Islet of Langerhans (tissue), 1 donor: ENCODE measurements at regions not wholly inside any gene's neighbourhood (a gene's known extent, or its start where the extent isn't known, plus 50 kb on each side); places are given as distances from the start of the nearest gene placed in this dataset.
"Not testable (repeated sequence)": the region's sequence is repeated elsewhere in the genome, so short reads cannot be mapped to it uniquely, and the experiment has no call there.

Source experiments
- FAIRE-seq: peaks from one replicate; lab custom pipeline; 2011; peaks lifted over from hg19 to GRCh38; lab: Jason Lieb, UNC

DNA sequence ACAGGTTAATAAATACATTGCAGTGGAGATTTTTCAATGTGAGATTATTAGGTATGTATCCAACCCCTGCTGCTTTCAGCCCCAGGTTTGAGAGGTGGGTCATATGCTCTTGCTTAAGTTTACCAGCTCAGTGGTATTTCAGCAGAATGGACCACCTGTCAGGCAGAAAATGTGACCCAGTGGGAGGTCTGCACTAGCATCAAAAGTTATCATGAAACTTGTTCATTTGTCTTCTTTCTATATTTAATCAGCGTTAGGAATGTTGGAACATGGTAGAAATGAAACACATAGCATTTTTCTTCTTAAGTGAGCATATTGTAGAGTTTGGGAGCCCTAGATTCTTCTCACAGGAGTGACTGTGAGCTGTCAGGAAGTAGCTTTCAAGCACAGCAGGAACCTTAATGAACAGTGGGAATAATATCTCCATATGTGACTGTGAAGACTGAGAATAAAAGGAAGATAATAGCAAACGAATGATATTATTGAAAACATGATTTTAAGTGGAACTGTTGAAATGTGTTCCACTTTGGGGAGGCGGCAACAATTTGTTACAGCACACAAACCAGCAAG lies 596.9 kb upstream of the CDH6 start:
- no peak for FAIRE-seq

DNA sequence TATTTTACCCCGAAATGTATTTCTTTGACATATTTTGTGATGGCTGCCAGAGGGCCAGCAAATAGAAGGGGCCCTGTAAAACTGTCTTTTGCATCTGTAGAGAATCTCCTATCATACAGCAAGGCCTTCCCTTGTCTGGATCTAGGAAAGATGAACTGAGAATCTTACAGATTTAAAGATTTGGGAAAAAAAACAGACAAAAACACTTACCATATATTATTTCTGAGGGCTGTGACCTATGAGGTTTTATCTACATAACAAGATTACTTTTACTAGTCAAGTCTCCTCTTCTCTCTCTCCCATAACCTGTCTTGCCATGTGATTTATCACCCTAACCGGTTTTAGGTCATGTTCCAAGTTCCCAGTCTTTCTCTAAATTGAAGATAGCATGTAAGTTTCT lies 599.2 kb upstream of the CDH6 start:
- FAIRE-seq: no peak

DNA sequence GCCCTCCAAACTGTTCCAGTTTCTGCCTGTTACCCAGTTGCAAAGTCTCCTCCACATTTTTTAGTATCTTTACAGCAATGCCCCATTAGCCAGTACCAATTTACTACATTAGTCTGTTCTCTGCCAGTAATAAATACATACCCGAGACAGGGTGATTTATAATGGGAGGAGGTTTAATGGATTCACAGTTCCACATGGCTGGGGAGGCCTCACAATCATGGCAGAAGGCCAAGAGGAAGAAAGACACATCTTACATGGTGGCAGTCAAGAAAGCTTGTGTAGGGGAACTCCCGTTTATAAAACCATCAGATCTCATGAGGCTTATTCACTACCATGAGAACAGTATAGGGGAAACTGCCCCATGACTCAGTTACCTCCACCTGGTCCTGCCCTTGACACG lies 600.7 kb upstream of the CDH6 start:
- FAIRE-seq: no peak

DNA sequence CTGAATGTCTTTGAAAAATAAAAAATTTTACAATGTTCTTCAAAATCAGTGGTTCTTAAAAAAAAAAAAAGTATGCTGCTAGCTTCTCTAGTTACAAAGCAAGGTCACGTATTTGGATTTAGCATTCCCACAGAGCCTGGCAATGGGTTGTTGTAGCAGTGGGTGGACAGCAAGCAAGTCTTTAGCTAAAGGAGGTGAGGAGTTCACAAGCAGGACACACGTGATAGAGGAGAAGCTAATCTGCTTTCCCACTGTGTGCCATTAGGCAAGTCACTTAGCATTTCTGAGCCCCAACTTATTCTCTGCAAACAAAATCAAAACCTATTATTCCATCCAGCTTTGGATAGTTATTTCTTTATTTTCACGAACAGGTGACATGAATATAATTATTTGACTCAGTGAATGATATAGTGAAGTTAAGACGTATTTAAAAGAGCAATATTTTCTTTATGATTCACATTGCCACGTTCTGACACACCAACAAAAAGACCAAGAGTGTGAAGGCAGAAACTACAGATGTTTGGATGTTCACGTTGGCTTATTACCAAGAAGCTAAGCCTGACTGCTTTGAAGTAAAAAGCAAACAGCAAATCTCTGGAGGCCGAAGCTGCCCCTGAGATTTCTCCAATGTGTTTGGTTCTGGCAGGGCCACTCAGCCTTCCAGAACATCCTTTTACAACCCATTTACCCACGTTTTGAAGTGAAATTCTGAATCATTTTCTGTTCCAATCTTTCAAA lies 612.1 kb upstream of the CDH6 start:
- FAIRE-seq: no peak

DNA sequence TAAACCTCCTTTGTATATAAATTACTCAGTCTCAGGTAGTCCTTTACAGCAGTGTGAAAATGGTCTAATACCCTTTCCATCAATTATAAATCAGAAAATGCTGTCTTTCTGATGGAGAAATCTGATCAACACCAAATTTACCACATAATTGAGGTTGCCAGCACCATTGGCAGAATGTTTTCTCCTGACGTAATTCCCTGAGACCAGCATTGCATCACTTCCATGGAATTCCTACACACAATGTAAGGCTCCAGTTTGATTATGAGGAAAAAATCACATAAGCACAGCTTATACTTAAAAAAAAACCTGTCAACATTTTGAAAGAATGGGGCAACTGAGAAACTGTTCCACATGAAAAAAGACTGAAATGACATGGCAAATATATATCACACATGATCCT lies 618.7 kb upstream of the CDH6 start:
- FAIRE-seq: no peak

DNA sequence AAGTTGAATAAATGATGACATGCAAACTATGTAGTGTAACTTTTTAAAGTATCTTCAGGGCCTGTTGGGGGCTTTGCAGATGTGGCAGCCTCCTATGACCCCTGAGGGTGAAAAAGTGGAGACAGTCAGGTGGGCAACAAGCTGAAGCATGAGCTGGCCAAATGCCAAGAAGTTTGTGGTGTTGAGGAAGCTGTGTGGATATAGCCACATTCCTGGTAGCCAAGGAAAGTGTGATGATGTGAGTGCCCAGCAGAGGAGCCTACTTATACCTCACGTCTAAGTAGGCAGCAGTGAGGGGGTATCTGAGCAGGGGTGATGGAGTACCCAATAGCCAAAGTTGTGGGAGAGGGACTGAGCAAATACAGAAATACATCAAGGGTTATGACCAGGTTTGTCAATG lies 621.2 kb upstream of the CDH6 start:
- no peak for FAIRE-seq

DNA sequence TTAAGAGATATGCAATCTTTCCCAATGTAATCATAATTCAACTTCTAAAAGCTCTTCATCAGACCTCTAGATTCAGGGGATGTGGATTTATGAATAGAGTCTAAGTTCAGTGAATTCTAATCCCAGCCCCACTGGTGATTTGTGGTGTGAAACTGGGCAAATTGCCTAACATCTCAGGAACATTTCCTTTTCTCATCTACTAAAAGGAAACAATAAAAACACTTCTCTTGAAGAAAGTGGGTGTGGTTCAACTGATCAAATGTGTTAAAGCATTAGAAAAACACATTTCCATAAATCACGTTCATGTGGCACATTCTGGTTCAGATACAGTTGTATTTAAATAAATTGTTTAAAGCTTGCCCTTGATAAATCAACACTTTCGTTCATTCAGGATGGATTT lies 631.7 kb upstream of the CDH6 start:
- no peak for FAIRE-seq

DNA sequence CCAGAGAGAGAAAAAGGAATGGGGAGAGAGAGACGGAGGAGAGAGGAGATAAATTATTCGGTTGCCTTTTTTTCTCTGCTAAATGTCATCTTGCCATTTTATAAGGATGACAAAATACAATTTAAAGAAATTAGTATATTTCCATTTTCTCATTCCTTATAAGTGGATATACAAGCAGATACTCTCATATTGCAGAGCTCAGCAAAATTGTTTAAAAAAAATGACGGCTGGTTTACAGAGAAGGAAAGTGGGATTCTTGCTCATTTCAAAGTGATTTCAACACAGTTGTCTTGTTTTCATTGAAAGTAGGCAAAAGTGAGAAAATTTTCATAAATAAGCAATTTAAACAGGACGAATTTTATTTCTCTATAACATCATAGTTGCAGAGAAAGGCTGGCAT lies 641.9 kb upstream of the CDH6 start:
- FAIRE-seq: no peak

DNA sequence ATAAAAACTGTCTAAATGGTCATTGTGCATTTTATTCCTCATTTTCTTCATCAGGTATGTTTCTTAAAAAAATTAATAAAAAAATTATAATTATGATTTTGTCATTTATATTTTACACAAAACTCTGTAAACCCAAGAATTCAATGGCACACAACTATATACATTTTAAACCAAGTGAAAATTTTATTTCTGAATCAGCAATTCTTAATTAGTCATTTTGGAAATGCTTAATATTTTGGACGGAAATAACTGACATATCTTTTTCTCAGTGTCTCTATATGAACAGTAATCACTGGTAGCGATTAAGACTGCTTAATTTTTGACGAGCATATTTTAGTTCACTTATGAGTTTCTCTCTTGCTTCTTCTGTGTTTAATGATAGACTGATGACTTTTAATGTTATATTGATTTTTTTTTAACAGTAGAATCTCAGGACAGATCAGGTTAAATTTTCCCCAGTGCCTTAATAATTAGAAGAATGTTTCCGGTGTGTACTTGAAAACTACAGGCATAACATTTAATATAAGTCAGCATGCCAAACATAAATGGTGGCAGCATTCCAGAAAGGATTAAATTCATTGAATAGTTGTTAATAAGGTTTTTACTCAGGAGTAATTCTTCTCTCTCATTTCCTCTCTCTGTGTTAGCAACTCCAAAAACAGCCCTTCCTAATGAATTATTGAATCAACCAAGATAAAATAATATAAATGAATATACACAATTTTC lies 644.7 kb upstream of the CDH6 start:
- no peak for FAIRE-seq

DNA sequence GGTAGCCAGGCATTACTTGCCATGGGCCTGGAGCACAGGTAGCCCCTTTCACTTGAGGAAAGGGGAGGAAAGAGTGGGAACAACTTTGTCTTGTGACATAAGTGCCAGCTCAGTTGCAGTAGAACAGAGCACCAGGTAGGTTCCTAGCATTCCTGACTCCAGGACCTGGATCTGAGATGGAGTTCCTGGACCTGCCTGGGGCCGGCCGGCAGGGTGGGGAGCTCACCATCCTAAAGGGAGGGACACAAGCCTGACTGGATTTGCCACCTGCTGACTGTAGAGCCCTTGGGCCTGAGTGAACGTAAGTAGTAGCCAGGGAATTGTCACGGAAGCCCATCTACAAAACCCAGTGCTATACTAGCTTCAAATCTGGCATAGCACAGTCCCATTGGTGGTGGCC lies 653.3 kb upstream of the CDH6 start:
- no peak for FAIRE-seq

DNA sequence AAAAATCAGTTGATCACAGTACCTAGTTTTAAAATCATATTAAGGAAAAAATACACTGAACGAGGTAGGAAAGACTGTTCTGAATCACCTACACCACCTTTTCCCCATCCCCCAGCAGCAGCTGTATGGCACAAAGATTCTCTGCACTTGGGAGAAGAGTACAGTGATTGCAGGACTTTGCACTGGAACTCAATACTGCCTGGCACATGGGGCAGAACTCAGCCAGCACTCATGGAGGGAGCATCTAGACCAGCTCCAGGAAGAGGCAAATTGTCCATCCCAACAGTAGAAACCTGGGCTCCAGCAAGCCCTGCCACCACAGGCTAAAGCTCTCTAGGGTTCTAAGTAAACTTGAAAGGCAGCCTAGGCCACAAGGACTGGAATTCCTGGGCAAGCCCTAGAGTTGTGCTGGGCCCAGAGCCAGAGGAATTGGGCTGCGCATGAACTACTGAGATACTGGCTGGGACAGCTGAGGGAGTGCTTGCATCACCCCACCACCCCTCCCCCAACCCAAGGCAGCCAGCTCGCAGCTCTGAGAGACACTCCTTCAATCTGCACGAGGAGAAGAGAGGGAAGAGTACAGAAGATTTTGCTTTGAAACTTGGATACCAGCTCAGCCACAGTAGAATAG lies 654.4 kb upstream of the CDH6 start:
- FAIRE-seq: no peak

DNA sequence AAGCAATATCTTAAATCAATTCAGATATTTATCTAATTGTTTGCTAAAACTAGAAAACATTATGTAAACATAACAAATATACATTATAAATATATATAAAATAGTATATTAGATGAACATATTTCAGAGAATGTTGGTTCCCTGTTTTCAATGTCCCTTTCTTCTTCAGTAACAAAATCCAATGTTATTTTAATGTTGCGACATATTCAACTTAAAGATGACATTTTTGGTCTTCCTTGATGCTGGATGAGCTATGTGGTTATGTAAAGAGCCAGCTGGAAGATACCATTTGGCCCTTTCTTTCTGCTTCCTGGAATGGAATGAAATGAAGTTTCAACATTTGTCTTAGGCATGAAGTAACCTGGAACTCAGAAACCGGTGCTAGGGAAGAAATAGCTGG lies 668.1 kb upstream of the CDH6 start:
- FAIRE-seq: no peak

DNA sequence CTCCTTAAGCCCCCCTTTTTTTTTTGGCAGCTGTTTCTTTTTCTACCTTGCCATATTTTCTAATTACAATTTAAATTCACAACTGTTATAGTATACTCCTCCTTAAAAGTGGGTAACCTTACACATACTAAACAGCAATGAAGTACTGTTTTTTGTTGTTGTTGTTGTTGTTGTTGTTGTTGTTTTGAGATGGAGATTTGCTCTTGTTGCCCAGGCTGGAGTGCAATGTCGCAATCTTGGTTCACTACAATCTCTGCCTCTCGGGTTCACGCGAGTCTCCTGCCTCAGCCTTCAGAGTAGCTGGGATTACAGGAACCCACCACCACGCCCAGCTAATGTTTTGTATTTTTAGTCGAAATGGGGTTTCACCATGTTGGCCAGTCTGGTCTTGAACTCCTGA lies 669.1 kb upstream of the CDH6 start:
- no peak for FAIRE-seq

DNA sequence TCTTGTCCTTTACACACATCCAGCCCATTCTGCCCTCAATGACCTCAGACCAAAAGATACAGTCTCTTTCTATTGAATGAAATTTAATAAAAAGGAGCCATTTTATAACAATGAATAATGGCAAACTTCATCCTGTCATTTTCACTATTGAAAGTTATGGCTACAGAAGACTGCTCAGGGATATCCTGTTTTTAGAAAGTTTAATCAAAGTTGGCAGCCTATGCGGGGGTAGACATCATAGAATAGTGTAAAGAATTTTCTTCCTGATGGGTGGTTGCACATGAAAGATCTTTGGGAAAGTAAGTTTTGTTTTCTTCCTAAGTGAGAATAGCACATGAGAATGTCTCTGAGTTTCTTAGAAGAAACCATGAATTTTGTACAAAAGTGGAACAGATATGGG lies 670.4 kb upstream of the CDH6 start:
- no peak for FAIRE-seq

DNA sequence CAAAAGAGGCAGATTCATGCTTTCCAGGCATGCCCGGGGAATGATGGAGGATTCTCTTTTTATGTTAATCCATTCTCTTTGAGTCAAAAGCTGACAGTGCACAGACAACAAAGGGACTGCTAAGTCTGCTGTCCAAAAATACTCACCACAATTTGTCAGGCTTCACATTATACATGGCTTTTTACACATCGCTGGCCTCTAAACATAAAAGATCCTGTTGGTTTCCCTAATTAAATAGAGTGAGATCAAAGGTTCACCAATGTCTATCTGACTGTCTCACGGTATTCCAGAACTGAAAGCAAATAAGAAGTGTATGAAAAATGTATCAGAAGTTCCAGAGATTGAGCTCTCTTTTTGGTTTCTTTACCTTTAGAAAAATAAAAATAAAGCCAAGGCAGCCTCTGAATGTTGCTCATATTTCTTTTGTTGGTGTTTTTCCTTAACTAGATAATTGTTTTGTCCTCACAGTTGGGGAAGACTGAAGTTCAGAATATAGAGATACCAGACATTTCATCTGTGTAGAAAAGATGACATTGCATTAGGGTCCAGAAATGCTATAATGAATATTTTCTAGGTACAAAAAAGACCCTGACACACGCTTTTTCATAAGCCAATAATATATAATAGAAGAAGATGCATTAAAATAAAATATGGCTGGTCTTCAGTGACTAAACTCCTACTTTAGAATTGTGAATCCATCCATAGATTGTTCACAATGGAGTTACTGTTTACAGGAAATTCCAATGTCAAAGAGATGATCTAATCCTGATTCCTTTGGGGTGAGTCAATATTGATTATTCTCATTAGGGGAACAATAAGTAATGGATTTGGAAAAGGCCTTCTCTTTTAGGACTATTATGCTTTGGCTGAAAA lies 688.2 kb upstream of the CDH6 start:
- FAIRE-seq: peak; percentile 41

DNA sequence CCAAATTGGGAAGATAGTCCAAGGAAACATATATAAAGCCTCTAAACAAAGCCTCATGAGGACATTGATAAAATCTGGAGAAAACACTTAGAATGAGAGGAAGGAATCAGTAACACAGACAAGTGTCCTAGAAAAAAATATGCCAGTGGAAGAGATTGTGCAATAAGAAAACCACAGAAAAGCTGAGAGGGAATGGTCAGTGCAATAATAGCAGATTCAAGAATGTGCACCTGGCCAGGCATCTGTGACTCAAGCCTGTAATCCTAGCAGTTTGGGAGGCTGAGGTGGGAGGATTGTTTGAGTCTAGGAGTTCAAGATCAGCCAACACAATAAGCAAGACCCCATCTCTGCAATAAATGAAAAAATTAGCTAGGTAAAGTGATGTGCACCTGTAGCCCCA lies 691.2 kb upstream of the CDH6 start:
- no peak for FAIRE-seq

DNA sequence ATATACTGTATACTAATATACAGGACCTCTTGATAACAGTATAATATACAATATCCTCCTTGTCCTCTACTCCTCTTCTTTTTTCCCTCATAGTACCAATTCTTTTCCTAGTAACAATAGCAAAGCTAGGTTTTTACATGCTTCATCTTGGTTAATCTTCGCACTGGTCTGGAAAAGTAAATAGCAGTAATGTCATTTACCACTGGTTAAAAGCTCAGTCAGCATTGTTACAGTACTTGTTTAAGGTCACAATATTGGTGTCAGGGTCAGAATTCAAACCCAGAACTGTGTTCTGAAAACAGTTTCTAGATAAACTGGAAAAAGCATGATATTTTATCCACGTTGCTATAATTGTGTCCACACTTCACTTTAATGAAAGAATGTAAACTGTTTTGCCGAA lies 692.4 kb upstream of the CDH6 start:
- FAIRE-seq: no peak

DNA sequence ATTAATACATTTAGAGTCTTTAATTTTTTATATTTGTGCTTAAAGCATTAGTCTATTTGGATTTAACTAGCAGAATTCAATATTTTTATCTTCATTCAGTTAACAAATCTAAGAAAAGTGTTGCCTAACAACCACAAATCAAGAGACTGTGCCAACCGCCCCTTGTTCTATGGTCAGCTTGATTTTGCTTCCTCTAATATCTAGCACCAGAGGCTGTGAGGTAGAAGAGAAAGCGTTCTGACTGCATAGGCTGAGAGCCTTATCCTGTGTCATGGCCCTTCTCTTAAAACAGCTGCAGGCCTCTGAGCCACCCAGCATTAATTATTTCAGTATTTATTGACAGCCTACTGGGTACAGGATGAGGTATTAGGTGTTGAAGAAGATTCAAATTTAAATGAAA lies 693.0 kb upstream of the CDH6 start:
- FAIRE-seq: no peak

DNA sequence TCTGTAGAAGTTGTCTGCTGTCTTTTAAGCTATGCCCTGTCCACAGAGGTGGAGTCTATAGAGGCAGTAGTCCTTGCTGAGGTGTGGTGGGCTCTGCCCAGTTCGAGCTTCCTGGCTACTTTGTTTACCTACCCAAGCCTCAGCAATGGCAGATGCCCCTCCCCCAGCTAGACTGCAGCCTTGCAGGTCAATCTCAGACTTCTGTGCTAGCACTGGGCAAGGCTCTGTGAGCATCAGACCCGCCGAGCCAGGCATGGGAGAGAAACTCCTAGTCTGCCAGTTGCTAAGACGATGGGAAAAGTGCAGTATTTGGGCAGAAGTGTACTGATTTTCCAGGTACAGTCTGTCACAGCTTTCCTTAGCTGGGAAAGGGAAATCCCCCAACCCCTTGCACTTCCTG lies 694.1 kb upstream of the CDH6 start:
- FAIRE-seq: no peak

DNA sequence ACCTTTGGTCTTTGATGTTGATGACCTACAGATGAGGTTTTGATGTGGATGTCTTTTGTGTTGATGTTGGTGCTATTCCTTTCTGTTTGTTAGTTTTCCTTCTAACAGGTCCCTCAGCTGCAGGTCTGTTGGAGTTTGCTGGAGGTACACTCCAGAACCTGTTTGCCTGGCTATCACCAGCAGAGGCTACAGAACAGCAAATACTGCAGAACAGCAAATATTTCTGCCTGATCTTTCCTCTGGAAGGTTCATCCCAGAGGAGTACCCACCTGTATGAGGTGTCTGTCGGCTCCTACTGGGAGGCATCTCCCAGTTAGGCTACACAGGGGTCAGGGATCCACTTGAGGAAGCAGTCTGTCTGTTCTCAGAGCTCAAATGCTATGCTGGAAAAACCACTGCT lies 694.5 kb upstream of the CDH6 start:
- no peak for FAIRE-seq

DNA sequence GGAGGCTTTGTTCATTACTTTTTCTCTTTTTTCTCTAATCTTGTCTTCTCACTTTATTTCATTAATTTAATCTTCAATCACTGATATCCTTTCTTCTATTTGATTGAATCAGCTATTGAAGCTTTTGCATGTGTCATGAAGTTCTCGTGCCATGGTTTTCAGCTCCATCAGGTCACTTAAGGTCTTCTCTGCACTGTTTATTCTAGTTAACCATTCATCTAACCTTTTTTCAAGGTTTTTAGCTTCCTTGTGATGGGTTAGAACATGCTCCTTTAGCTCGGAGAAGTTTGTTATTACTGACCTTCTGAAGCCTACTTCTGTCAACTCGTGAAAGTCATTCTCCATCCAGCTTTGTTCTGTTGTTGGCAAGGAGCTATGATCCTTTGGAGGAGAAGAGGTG lies 695.0 kb upstream of the CDH6 start:
- not testable (repeated sequence) for FAIRE-seq

DNA sequence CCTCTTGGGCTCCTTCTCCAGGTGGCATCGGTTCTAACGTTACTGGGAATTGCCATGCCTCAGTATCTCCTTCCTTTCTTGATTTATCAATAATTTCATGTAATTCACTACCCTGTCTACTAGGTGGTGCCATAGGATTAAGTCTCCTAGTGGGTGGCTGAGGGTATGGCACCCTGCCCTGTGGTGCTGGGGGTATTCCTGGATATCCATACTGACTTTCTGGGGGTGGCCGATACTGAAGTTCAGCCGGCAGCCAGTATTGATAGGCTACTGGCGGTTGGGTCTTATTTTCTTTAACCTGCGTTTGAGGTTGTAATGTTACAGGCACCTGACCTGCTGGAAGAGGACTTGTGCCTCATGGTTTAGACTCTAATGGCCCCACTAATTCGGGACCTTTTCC lies 699.4 kb upstream of the CDH6 start:
- not testable (repeated sequence) for FAIRE-seq
